Keratinocyte (primary cell): ENCODE measurements at regions not wholly inside any gene's neighbourhood (a gene's known extent, or its start where the extent isn't known, plus 50 kb on each side); places are given as distances from the start of the nearest gene placed in this dataset.

ENCODE experiments used
- CTCF ChIP-seq, 3 experiments: IDR thresholded peaks in 1 of 3; conservative IDR thresholded peaks in 1 of 3; optimal IDR thresholded peaks in 1 of 3; 2 replicates in 2 of 3; 3 replicates in 1 of 3; pipeline versions ENCODE3 to v1.5.1; 2011; ENCODE audit warnings: low read length in 3 of 3, mild to moderate bottlenecking in 3 of 3, moderate library complexity in 2 of 3, control low read depth in 1 of 3, inconsistent platforms in 1 of 3; ENCODE audit not compliant: insufficient read depth in 2 of 3; ENCODE audit errors: extremely low read depth in 1 of 3
- EZH2 ChIP-seq: IDR thresholded peaks from one replicate; pipeline ENCODE4 v1.6.1; 2012; ENCODE audit warnings: inconsistent platforms, mild to moderate bottlenecking, low read length, moderate library complexity

- TF ChIP-seq CTCF (optimal IDR thresholded peaks at IDR 0.05 in 1 of 3, IDR thresholded peaks at IDR 0.05 in 1 of 3, conservative IDR thresholded peaks at IDR 0.05 in 1 of 3; ENCODE audit: extremely low read depth in 1 of 3, insufficient read depth in 2 of 3, low read length in 3 of 3) (no peak), EZH2 (no peak)
These were observed 395.1 kb upstream of the KHDRBS2 start for GRCh38 chr6:62681108-62681507.
